ENCODE measurements at regions not wholly inside any gene's neighbourhood (a gene's known extent, or its start where the extent isn't known, plus 50 kb on each side); places are given as distances from the start of the nearest gene placed in this dataset.

GRCh38 chr15:96807361-96807760 is 476.9 kb downstream of the NR2F2 start:
- intact Hi-C loops (cut with micrococcal nuclease) (no loop called here), dilution Hi-C loops (cut with MboI; ENCODE audit: extremely low pct_ligation_motif_present, low sequenced_read_pairs) (no loop called here)
- H3K27me3 ChIP-seq (ENCODE audit: control insufficient read depth in 2 of 2, insufficient read depth in 2 of 2, low read length in 2 of 2), result no peaks in the 10 kb centered on the region
- H3K36me3 ChIP-seq (ENCODE audit: control insufficient read depth in 2 of 2, extremely low read depth in 1 of 2, insufficient read depth in 2 of 2, low read length in 2 of 2), result no peaks in the 10 kb centered on the region
- no peak overlapping the region for H3K9ac ChIP-seq (replicated peaks; ENCODE audit: extremely low read depth, insufficient read depth, low read length)
- DNase-seq (ENCODE audit: low read depth, low spot score), result no peak
- TF ChIP-seq MYC (IDR thresholded peaks at IDR 0.05; ENCODE audit: low read depth, low read length) (no peak), JUN (IDR thresholded peaks at IDR 0.05; ENCODE audit: borderline replicate concordance, insufficient read depth, insufficient read length, low read depth) (no peak)
- TF ChIP-seq, protein P1, sequence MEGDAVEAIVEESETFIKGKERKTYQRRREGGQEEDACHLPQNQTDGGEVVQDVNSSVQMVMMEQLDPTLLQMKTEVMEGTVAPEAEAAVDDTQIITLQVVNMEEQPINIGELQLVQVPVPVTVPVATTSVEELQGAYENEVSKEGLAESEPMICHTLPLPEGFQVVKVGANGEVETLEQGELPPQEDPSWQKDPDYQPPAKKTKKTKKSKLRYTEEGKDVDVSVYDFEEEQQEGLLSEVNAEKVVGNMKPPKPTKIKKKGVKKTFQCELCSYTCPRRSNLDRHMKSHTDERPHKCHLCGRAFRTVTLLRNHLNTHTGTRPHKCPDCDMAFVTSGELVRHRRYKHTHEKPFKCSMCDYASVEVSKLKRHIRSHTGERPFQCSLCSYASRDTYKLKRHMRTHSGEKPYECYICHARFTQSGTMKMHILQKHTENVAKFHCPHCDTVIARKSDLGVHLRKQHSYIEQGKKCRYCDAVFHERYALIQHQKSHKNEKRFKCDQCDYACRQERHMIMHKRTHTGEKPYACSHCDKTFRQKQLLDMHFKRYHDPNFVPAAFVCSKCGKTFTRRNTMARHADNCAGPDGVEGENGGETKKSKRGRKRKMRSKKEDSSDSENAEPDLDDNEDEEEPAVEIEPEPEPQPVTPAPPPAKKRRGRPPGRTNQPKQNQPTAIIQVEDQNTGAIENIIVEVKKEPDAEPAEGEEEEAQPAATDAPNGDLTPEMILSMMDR (IDR thresholded peaks at IDR 0.05; ENCODE audit: extremely low read depth in 1 of 2, insufficient read depth in 1 of 2, low read depth in 1 of 2, low read length in 2 of 2), result no peak
- H3K4me2 ChIP-seq (ENCODE audit: insufficient read depth, low read length), result no peak overlapping the region
- H3K27ac ChIP-seq (ENCODE audit: insufficient read depth, low read depth, low read length), result no peak overlapping the region
- H3K9me1 ChIP-seq (replicated peaks; ENCODE audit: control insufficient read depth, extremely low read depth, insufficient read depth, low read length), result no peaks in the 10 kb centered on the region
- no peak for FAIRE-seq
- H3K79me2 ChIP-seq (ENCODE audit: control insufficient read depth, insufficient read depth, low read length), result no peaks in the 10 kb centered on the region
- H3K4me1 ChIP-seq (ENCODE audit: control insufficient read depth, extremely low read depth, insufficient read depth, low read length), result no peaks in the 10 kb centered on the region
- H3K4me3 ChIP-seq (replicated peaks in 1 of 3; ENCODE audit: insufficient read depth in 1 of 3, low read depth in 1 of 3, low read length in 3 of 3), result no peak overlapping the region
- BruUV-seq (replicated peaks), result no TSS peak
- no peaks in the 10 kb centered on the region for H3K9me3 ChIP-seq (replicated peaks; ENCODE audit: control insufficient read depth, insufficient read depth, low read length)
- POLR2A ChIA-PET, result no interaction called here
- no peak overlapping the region for H2AFZ ChIP-seq (ENCODE audit: low read depth, low read length)
- no peaks in the 10 kb centered on the region for H4K20me1 ChIP-seq (replicated peaks; ENCODE audit: control insufficient read depth, extremely low read depth, insufficient read depth, low read length)
- CTCF ChIA-PET, result no interaction called here

DNA sequence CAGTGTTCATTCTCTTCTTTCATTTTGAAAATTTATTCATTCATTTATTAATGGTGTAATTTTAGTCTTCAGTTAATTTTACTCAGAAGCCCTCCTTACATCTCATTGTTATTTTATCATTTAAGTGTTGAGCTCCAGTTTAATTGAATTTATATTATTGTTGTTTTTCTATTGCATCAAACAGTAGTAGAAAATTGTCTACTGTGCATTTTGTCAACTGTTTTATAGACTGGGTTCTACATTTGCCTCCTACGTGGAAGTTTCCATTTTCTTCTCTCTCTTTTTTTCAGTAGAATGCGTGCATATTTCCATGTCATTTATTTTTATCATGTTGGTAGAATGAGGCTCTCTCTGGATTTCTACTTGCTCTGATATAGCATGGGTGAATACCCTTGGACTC is 487.4 kb downstream of the NR2F2 start:
- H2AFZ ChIP-seq (ENCODE audit: low read depth, low read length), result no peak overlapping the region
- H3K27ac ChIP-seq (ENCODE audit: insufficient read depth, low read depth, low read length), result no peak overlapping the region
- H3K4me2 ChIP-seq (ENCODE audit: insufficient read depth, low read length), result no peak overlapping the region
- no peak overlapping the region for H3K4me3 ChIP-seq (replicated peaks in 1 of 3; ENCODE audit: insufficient read depth in 1 of 3, low read depth in 1 of 3, low read length in 3 of 3)
- POLR2A ChIA-PET, result no interaction called here
- BruUV-seq (replicated peaks), result no TSS peak
- dilution Hi-C loops (cut with MboI; ENCODE audit: extremely low pct_ligation_motif_present, low sequenced_read_pairs), result no loop called here
- no peak for TF ChIP-seq MYC (IDR thresholded peaks at IDR 0.05; ENCODE audit: low read depth, low read length)
- TF ChIP-seq, protein P1 (IDR thresholded peaks at IDR 0.05; ENCODE audit: extremely low read depth in 1 of 2, insufficient read depth in 1 of 2, low read depth in 1 of 2, low read length in 2 of 2), result no peak
- no peak for TF ChIP-seq FOS (IDR thresholded peaks at IDR 0.05; ENCODE audit: borderline replicate concordance, insufficient read depth, low read length)
- TF ChIP-seq JUN (IDR thresholded peaks at IDR 0.05; ENCODE audit: borderline replicate concordance, insufficient read depth, insufficient read length, low read depth), result no peak
- TF ChIP-seq POLR2A (IDR thresholded peaks at IDR 0.05; ENCODE audit: low read depth, low read length), result no peak
- TF ChIP-seq GATA2 (IDR thresholded peaks at IDR 0.05; ENCODE audit: insufficient read depth, insufficient read length, low read depth, low read length), result no peak
- TF ChIP-seq, protein P2, sequence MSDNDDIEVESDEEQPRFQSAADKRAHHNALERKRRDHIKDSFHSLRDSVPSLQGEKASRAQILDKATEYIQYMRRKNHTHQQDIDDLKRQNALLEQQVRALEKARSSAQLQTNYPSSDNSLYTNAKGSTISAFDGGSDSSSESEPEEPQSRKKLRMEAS (IDR thresholded peaks at IDR 0.05; ENCODE audit: insufficient read depth, insufficient read length), result no peak
- TF ChIP-seq POLR2AphosphoS5 (IDR thresholded peaks at IDR 0.05; ENCODE audit: insufficient read depth, low read depth, low read length), result no peak
- no peak for TF ChIP-seq EZH2 (IDR thresholded peaks at IDR 0.05; ENCODE audit: borderline replicate concordance, low read depth, low read length, severe bottlenecking)
- H3K79me2 ChIP-seq (ENCODE audit: control insufficient read depth, insufficient read depth, low read length), result no peaks in the 10 kb centered on the region
- no peaks in the 10 kb centered on the region for H4K20me1 ChIP-seq (replicated peaks; ENCODE audit: control insufficient read depth, extremely low read depth, insufficient read depth, low read length)
- H3K9ac ChIP-seq (replicated peaks; ENCODE audit: extremely low read depth, insufficient read depth, low read length), result no peak overlapping the region
- DNase-seq (ENCODE audit: low read depth, low spot score) (no peak), FAIRE-seq (no peak)
- H3K36me3 ChIP-seq (ENCODE audit: control insufficient read depth in 2 of 2, extremely low read depth in 1 of 2, insufficient read depth in 2 of 2, low read length in 2 of 2), result no peaks in the 10 kb centered on the region
- CTCF ChIA-PET, result interaction anchor here (0.7 kb wide), 1 partner anchor 8 kb away, joined by 3 read pairs; no protein-coding TSS in a partner anchor
- no peaks in the 10 kb centered on the region for H3K9me1 ChIP-seq (replicated peaks; ENCODE audit: control insufficient read depth, extremely low read depth, insufficient read depth, low read length)
- intact Hi-C loops (cut with micrococcal nuclease), result no loop called here
- H3K9me3 ChIP-seq (replicated peaks; ENCODE audit: control insufficient read depth, insufficient read depth, low read length), result no peaks in the 10 kb centered on the region
- no peaks in the 10 kb centered on the region for H3K4me1 ChIP-seq (ENCODE audit: control insufficient read depth, extremely low read depth, insufficient read depth, low read length)
- H3K27me3 ChIP-seq (ENCODE audit: control insufficient read depth in 2 of 2, insufficient read depth in 2 of 2, low read length in 2 of 2), result no peaks in the 10 kb centered on the region

Data from endothelial cell of umbilical vein (primary cell).